22Rv1 (cell line): ENCODE measurements at regions not wholly inside any gene's neighbourhood (a gene's known extent, or its start where the extent isn't known, plus 50 kb on each side); places are given as distances from the start of the nearest gene placed in this dataset.

ENCODE experiments used
- CTCF ChIP-seq: fragments of 450-650 bp; IDR thresholded peaks from 2 replicates; pipeline ENCODE4 v1.5.1; 2017; ENCODE audit warnings: mild to moderate bottlenecking
- ZFX ChIP-seq: fragments of 450-650 bp; IDR thresholded peaks from 2 replicates; pipeline ENCODE4 v1.6.1; 2017; ENCODE audit warnings: antibody characterized with exemption, borderline replicate concordance

- TF ChIP-seq CTCF (no peak), ZFX (no peak)
Measured at GRCh38 chrY:9027729-9028375, 309.4 kb upstream of the TSPY4 start.
